ENCODE measurements at regions not wholly inside any gene's neighbourhood (a gene's known extent, or its start where the extent isn't known, plus 50 kb on each side); places are given as distances from the start of the nearest gene placed in this dataset.

GRCh38 chr1:17877316-17877715 lies 122.2 kb downstream of the ACTL8 start:
- Mint-ChIP-seq H3K4me1 (ENCODE audit: low read depth in 2 of 2) (no peaks in the 10 kb centered on the region), H3K4me3 (no peak overlapping the region), H3K27me3 (peaks cover 18 to 43% of the 10 kb centered on the region in 2 donors), H3K36me3 (ENCODE audit: insufficient read depth) (no peaks in the 10 kb centered on the region), H3K27ac (no peak overlapping the region), H3K9me3 (peaks cover 0 to 2% of the 10 kb centered on the region in 2 donors)
- DNase-seq (no peak), ATAC-seq (replicated peaks) (no peak)

- no peaks in the 10 kb centered on the region for H3K4me1 Mint-ChIP-seq (ENCODE audit: low read depth in 2 of 2)
- H3K27ac Mint-ChIP-seq = no peak overlapping the region
- H3K9me3 Mint-ChIP-seq = peaks cover 0 to 4% of the 10 kb centered on the region in 2 donors
- peaks cover 18 to 43% of the 10 kb centered on the region in 2 donors for H3K27me3 Mint-ChIP-seq
- no peak for ATAC-seq (replicated peaks)
- no peak for DNase-seq
- H3K4me3 Mint-ChIP-seq = no peak overlapping the region
- no peaks in the 10 kb centered on the region for H3K36me3 Mint-ChIP-seq (ENCODE audit: insufficient read depth)
Observed at GRCh38 chr1:17877896-17878295, 122.8 kb downstream of the ACTL8 start.

- H3K27me3 Mint-ChIP-seq = peaks cover 22 to 47% of the 10 kb centered on the region in 2 donors
Observed at GRCh38 chr1:17878837-17879236, 123.7 kb downstream of the ACTL8 start.

GRCh38 chr1:17880449-17880848 lies 125.3 kb downstream of the ACTL8 start:
- peaks cover 4 to 9% of the 10 kb centered on the region in 2 donors for H3K9me3 Mint-ChIP-seq
- ATAC-seq (replicated peaks) (no peak), DNase-seq (no peak)
- H3K27me3 Mint-ChIP-seq = peaks cover 20 to 53% of the 10 kb centered on the region in 2 donors
- no peaks in the 10 kb centered on the region for H3K4me1 Mint-ChIP-seq (ENCODE audit: low read depth in 2 of 2)
- H3K4me3 Mint-ChIP-seq = no peak overlapping the region
- H3K36me3 Mint-ChIP-seq (ENCODE audit: insufficient read depth) = no peaks in the 10 kb centered on the region
- no peak overlapping the region for H3K27ac Mint-ChIP-seq

More at GRCh38 chr1:17878837-17879236, 123.7 kb downstream of the ACTL8 start:
- DNase-seq = no peak
- Mint-ChIP-seq H3K4me1 (ENCODE audit: low read depth in 2 of 2) (no peaks in the 10 kb centered on the region), H3K36me3 (ENCODE audit: insufficient read depth) (no peaks in the 10 kb centered on the region), H3K4me3 (no peak overlapping the region), H3K9me3 (peaks cover 4 to 5% of the 10 kb centered on the region in 2 donors), H3K27ac (no peak overlapping the region)
- no peak for ATAC-seq (replicated peaks)

- Mint-ChIP-seq H3K36me3 (ENCODE audit: insufficient read depth) (no peaks in the 10 kb centered on the region), H3K27ac (no peak overlapping the region), H3K4me1 (ENCODE audit: low read depth in 2 of 2) (no peaks in the 10 kb centered on the region), H3K9me3 (peaks cover 2 to 9% of the 10 kb centered on the region in 2 donors), H3K27me3 (peaks cover 22 to 53% of the 10 kb centered on the region in 2 donors), H3K4me3 (no peak overlapping the region)
- DNase-seq (no peak), ATAC-seq (replicated peaks) (no peak)
Observed at GRCh38 chr1:17881761-17882160, 126.6 kb downstream of the ACTL8 start.

- no peak for ATAC-seq (replicated peaks)
- no peaks in the 10 kb centered on the region for H3K36me3 Mint-ChIP-seq (ENCODE audit: insufficient read depth)
- H3K27ac Mint-ChIP-seq = no peak overlapping the region
- H3K27me3 Mint-ChIP-seq = peaks cover 22 to 57% of the 10 kb centered on the region in 2 donors
- H3K9me3 Mint-ChIP-seq = peaks cover 2 to 9% of the 10 kb centered on the region in 2 donors
- no peak overlapping the region for H3K4me3 Mint-ChIP-seq
- no peaks in the 10 kb centered on the region for H3K4me1 Mint-ChIP-seq (ENCODE audit: low read depth in 2 of 2)
- no peak for DNase-seq
Observed at GRCh38 chr1:17883136-17883535, 128.0 kb downstream of the ACTL8 start.

GRCh38 chr1:17883662-17884395 lies 128.7 kb downstream of the ACTL8 start:
- no peak for ATAC-seq (replicated peaks)
- no peak overlapping the region for H3K4me3 Mint-ChIP-seq
- DNase-seq = no peak
- H3K27ac Mint-ChIP-seq = no peak overlapping the region
- H3K4me1 Mint-ChIP-seq (ENCODE audit: low read depth in 2 of 2) = no peaks in the 10 kb centered on the region
- peaks cover 2 to 9% of the 10 kb centered on the region in 2 donors for H3K9me3 Mint-ChIP-seq
- H3K36me3 Mint-ChIP-seq (ENCODE audit: insufficient read depth) = no peaks in the 10 kb centered on the region
- peaks cover 22 to 63% of the 10 kb centered on the region in 2 donors for H3K27me3 Mint-ChIP-seq

- ATAC-seq (replicated peaks) = no peak
- DNase-seq = no peak
- peaks cover 21 to 66% of the 10 kb centered on the region in 2 donors for H3K27me3 Mint-ChIP-seq
- peaks cover 2 to 9% of the 10 kb centered on the region in 2 donors for H3K9me3 Mint-ChIP-seq
- H3K4me3 Mint-ChIP-seq = no peak overlapping the region
- no peaks in the 10 kb centered on the region for H3K36me3 Mint-ChIP-seq (ENCODE audit: insufficient read depth)
- no peak overlapping the region for H3K27ac Mint-ChIP-seq
- H3K4me1 Mint-ChIP-seq (ENCODE audit: low read depth in 2 of 2) = no peaks in the 10 kb centered on the region
Observed at GRCh38 chr1:17885663-17886320, 130.7 kb downstream of the ACTL8 start.

- Mint-ChIP-seq H3K36me3 (ENCODE audit: insufficient read depth) (no peaks in the 10 kb centered on the region), H3K9me3 (peaks cover 2 to 9% of the 10 kb centered on the region in 2 donors)
Observed at GRCh38 chr1:17886386-17886785, 131.3 kb downstream of the ACTL8 start.

GRCh38 chr1:17886838-17887441 lies 131.8 kb downstream of the ACTL8 start:
- Mint-ChIP-seq H3K9me3 (peaks cover 2 to 9% of the 10 kb centered on the region in 2 donors), H3K27me3 (peaks cover 24 to 74% of the 10 kb centered on the region in 2 donors), H3K4me3 (no peak overlapping the region), H3K4me1 (ENCODE audit: low read depth in 2 of 2) (no peaks in the 10 kb centered on the region), H3K36me3 (ENCODE audit: insufficient read depth) (no peaks in the 10 kb centered on the region), H3K27ac (no peak overlapping the region)
- ATAC-seq (replicated peaks) (no peak), DNase-seq (no peak)

More at GRCh38 chr1:17886386-17886785, 131.3 kb downstream of the ACTL8 start:
- ATAC-seq (replicated peaks) (no peak), DNase-seq (no peak)
- H3K27me3 Mint-ChIP-seq = peaks cover 24 to 72% of the 10 kb centered on the region in 2 donors
- H3K27ac Mint-ChIP-seq = no peak overlapping the region
- H3K4me3 Mint-ChIP-seq = no peak overlapping the region
- H3K4me1 Mint-ChIP-seq (ENCODE audit: low read depth in 2 of 2) = no peaks in the 10 kb centered on the region

GRCh38 chr1:17887661-17888371 lies 132.7 kb downstream of the ACTL8 start:
- H3K4me1 Mint-ChIP-seq (ENCODE audit: low read depth in 2 of 2) = no peaks in the 10 kb centered on the region
- ATAC-seq (replicated peaks) (no peak), DNase-seq (no peak)
- peaks cover 0 to 9% of the 10 kb centered on the region in 2 donors for H3K9me3 Mint-ChIP-seq
- no peaks in the 10 kb centered on the region for H3K36me3 Mint-ChIP-seq (ENCODE audit: insufficient read depth)
- H3K27me3 Mint-ChIP-seq = peaks cover 24 to 83% of the 10 kb centered on the region in 2 donors
- no peak overlapping the region for H3K27ac Mint-ChIP-seq
- no peak overlapping the region for H3K4me3 Mint-ChIP-seq

- peaks cover 24 to 78% of the 10 kb centered on the region in 2 donors for H3K27me3 Mint-ChIP-seq
- H3K4me1 Mint-ChIP-seq (ENCODE audit: low read depth in 2 of 2) = no peaks in the 10 kb centered on the region
- H3K4me3 Mint-ChIP-seq = no peak overlapping the region
- no peak overlapping the region for H3K27ac Mint-ChIP-seq
- no peak for DNase-seq
- H3K9me3 Mint-ChIP-seq = no peaks in the 10 kb centered on the region
- no peaks in the 10 kb centered on the region for H3K36me3 Mint-ChIP-seq (ENCODE audit: insufficient read depth)
- ATAC-seq (replicated peaks) = no peak
Observed at GRCh38 chr1:17890056-17890814, 135.1 kb downstream of the ACTL8 start.

- Mint-ChIP-seq H3K4me3 (no peak overlapping the region), H3K27ac (no peak overlapping the region), H3K4me1 (ENCODE audit: low read depth in 2 of 2) (no peaks in the 10 kb centered on the region), H3K9me3 (no peaks in the 10 kb centered on the region), H3K36me3 (ENCODE audit: insufficient read depth) (no peaks in the 10 kb centered on the region), H3K27me3 (peaks cover 23 to 78% of the 10 kb centered on the region in 2 donors)
- DNase-seq (no peak), ATAC-seq (replicated peaks) (no peak)
Observed at GRCh38 chr1:17890815-17891191, 135.7 kb downstream of the ACTL8 start.

Data from effector memory CD8-positive, alpha-beta T cell (primary cell).